Panc1 (cell line): ENCODE measurements at regions not wholly inside any gene's neighbourhood (a gene's known extent, or its start where the extent isn't known, plus 50 kb on each side); places are given as distances from the start of the nearest gene placed in this dataset.

Experiments used
- ATAC-seq: fragments of 200-7000 bp; cut with Tn5 transposase; 2 replicates; pipeline ENCODE4 v1.9.1; 2020; ENCODE audit warnings: mild to moderate bottlenecking, moderate library complexity
- BruUV-seq: library from RNA; stranded (reverse); fragments of 400-500 nt; replicated peaks from 2 replicates; lab custom pipeline; 2021; lab: Mats Ljungman, UMichigan
- CTCF ChIA-PET: fragments of 300-600 bp; sonication (Branson Sonifier 250); formaldehyde crosslinking; loops from one replicate; lab custom pipeline; 2022; ENCODE audit warnings: antibody characterized with exemption; lab: Charles Lee
- POLR2A ChIA-PET: fragments of 300-600 bp; sonication (Branson Sonifier 250); formaldehyde crosslinking; loops from one replicate; lab custom pipeline; 2022; ENCODE audit warnings: antibody characterized with exemption; lab: Charles Lee
- DNase-seq: peaks from one replicate; pipeline ENCODE4 v3.0.0-alpha.2; 2010; ENCODE audit warnings: low read depth, low spot score
- H3K27ac ChIP-seq: 2 replicates; pipeline ENCODE4 v1.5.1; 2011; ENCODE audit warnings: mild to moderate bottlenecking, low read length, inconsistent platforms
- H3K27me3 ChIP-seq: fragments of 200-500 bp; sonication (Bioruptor generic); 2 replicates; pipeline ENCODE4 v1.6.0; 2014; ENCODE audit warnings: low read length, inconsistent platforms; ENCODE audit not compliant: control insufficient read depth, insufficient read depth
- H3K36me3 ChIP-seq: fragments of 200-500 bp; sonication (Bioruptor generic); 2 replicates; pipeline ENCODE4 v1.5.1; 2014; ENCODE audit warnings: inconsistent platforms, mild to moderate bottlenecking, low read length, moderate library complexity; ENCODE audit not compliant: control insufficient read depth, insufficient read depth
- H3K4me1 ChIP-seq: 2 replicates; pipeline ENCODE4 v1.5.1; 2011; ENCODE audit warnings: inconsistent platforms, mild to moderate bottlenecking, low read length, moderate library complexity; ENCODE audit not compliant: control insufficient read depth, insufficient read depth
- H3K4me3 ChIP-seq, 2 experiments: 2 replicates each; pipeline ENCODE4 v1.5.1; 2011 to 2012; ENCODE audit warnings: low read depth in 2 of 2, low read length in 2 of 2, mild to moderate bottlenecking in 2 of 2, inconsistent platforms in 1 of 2, moderate library complexity in 1 of 2
- H3K9me3 ChIP-seq: fragments of 200-500 bp; sonication (Bioruptor generic); 2 replicates; pipeline ENCODE4 v1.5.1; 2014; ENCODE audit warnings: low read depth, mild to moderate bottlenecking, inconsistent platforms, low read length, moderate library complexity; ENCODE audit not compliant: control insufficient read depth, insufficient read depth
- POLR2AphosphoS5 ChIP-seq: IDR thresholded peaks from 2 replicates; pipeline ENCODE4 v1.6.1; 2012; ENCODE audit warnings: mild to moderate bottlenecking, low read depth, low read length, moderate library complexity
- SIN3A ChIP-seq: IDR thresholded peaks from 2 replicates; pipeline ENCODE4 v1.6.1; 2012; ENCODE audit warnings: low read depth, mild to moderate bottlenecking, low read length, moderate library complexity, borderline replicate concordance; ENCODE audit not compliant: insufficient read depth
- TCF7L2 ChIP-seq: IDR thresholded peaks from 2 replicates; pipeline ENCODE4 v1.6.1; 2011; ENCODE audit warnings: mild to moderate bottlenecking, low read depth, low read length, inconsistent platforms
- in situ Hi-C: cut with HindIII; loops from 2 replicates; pipeline ENCODE4 v1.10.0; 2016; ENCODE audit warnings: low sequenced_read_pairs, low pct_unique_long_range_greater_than_20kb
- intact Hi-C: fragments of 100-400 bp; cut with micrococcal nuclease; formaldehyde crosslinking; loops from one replicate; pipeline ENCODE4 v1.10.0; 2022; ENCODE audit not compliant: unreplicated experiment
- TF ChIP-seq, protein P1 (sequence below): fragments of 450-650 bp; IDR thresholded peaks from 2 replicates; pipeline ENCODE4 v1.5.1; 2017; ENCODE audit warnings: mild to moderate bottlenecking
- TF ChIP-seq, protein P2 (sequence below), 2 experiments: IDR thresholded peaks; 2 replicates each; pipeline ENCODE4 v1.6.1; 2011 to 2012; ENCODE audit warnings: low read depth in 2 of 2, control low read depth in 1 of 2, low read length in 1 of 2, mild to moderate bottlenecking in 1 of 2, moderate library complexity in 1 of 2; ENCODE audit not compliant: insufficient read depth in 1 of 2

- ChIA-PET POLR2A (no interaction called here), CTCF (no interaction called here)
- no peak overlapping the region for H3K4me3 ChIP-seq
- no peak overlapping the region for H3K27ac ChIP-seq
- H3K36me3 ChIP-seq = no peaks in the 10 kb centered on the region
- no TSS peak for BruUV-seq
- in situ Hi-C loops = no loop called here
- H3K9me3 ChIP-seq = no peaks in the 10 kb centered on the region
- intact Hi-C loops = no loop called here
- H3K27me3 ChIP-seq = peaks cover 8% of the 10 kb centered on the region
- TF ChIP-seq POLR2AphosphoS5 = no peak
- TF ChIP-seq, protein P1, sequence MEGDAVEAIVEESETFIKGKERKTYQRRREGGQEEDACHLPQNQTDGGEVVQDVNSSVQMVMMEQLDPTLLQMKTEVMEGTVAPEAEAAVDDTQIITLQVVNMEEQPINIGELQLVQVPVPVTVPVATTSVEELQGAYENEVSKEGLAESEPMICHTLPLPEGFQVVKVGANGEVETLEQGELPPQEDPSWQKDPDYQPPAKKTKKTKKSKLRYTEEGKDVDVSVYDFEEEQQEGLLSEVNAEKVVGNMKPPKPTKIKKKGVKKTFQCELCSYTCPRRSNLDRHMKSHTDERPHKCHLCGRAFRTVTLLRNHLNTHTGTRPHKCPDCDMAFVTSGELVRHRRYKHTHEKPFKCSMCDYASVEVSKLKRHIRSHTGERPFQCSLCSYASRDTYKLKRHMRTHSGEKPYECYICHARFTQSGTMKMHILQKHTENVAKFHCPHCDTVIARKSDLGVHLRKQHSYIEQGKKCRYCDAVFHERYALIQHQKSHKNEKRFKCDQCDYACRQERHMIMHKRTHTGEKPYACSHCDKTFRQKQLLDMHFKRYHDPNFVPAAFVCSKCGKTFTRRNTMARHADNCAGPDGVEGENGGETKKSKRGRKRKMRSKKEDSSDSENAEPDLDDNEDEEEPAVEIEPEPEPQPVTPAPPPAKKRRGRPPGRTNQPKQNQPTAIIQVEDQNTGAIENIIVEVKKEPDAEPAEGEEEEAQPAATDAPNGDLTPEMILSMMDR = no peak
- TF ChIP-seq, protein P2, sequence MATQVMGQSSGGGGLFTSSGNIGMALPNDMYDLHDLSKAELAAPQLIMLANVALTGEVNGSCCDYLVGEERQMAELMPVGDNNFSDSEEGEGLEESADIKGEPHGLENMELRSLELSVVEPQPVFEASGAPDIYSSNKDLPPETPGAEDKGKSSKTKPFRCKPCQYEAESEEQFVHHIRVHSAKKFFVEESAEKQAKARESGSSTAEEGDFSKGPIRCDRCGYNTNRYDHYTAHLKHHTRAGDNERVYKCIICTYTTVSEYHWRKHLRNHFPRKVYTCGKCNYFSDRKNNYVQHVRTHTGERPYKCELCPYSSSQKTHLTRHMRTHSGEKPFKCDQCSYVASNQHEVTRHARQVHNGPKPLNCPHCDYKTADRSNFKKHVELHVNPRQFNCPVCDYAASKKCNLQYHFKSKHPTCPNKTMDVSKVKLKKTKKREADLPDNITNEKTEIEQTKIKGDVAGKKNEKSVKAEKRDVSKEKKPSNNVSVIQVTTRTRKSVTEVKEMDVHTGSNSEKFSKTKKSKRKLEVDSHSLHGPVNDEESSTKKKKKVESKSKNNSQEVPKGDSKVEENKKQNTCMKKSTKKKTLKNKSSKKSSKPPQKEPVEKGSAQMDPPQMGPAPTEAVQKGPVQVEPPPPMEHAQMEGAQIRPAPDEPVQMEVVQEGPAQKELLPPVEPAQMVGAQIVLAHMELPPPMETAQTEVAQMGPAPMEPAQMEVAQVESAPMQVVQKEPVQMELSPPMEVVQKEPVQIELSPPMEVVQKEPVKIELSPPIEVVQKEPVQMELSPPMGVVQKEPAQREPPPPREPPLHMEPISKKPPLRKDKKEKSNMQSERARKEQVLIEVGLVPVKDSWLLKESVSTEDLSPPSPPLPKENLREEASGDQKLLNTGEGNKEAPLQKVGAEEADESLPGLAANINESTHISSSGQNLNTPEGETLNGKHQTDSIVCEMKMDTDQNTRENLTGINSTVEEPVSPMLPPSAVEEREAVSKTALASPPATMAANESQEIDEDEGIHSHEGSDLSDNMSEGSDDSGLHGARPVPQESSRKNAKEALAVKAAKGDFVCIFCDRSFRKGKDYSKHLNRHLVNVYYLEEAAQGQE (IDR thresholded peaks at IDR 0.05; ENCODE audit: insufficient read depth in 1 of 2, low read depth in 2 of 2, low read length in 1 of 2) = no peak
- TF ChIP-seq TCF7L2 = no peak
- ATAC-seq (no peak), DNase-seq (no peak)
- no peaks in the 10 kb centered on the region for H3K4me1 ChIP-seq
Observed at GRCh38 chr1:30302858-30303257, 420.5 kb downstream of the MATN1 start.

DNA sequence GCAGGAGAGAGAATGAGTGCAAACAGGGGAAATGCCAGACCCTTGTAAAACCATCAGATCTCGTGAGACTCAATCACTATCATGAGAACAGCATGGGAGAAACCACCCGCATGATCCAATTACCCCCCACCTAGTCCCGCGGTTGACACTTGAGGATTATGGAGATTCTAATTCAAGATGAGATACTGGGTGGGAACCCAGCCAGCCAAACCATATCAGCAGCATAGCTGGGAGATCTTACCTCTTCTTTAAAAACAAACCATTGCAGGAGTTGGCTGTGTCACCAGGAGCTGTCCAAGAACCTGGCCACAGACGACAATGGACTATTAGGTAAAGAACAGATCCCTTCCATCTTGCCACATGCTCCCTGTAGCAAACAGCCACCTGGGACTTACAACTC lies 422.7 kb downstream of the MATN1 start:
- Histone ChIP-seq H3K4me1 (no peaks in the 10 kb centered on the region), H3K27me3 (peaks cover 12% of the 10 kb centered on the region), H3K9me3 (no peaks in the 10 kb centered on the region), H3K27ac (no peak overlapping the region), H3K4me3 (no peak overlapping the region), H3K36me3 (no peaks in the 10 kb centered on the region)
- in situ Hi-C loops (no loop called here), intact Hi-C loops (no loop called here)
- CTCF ChIA-PET = no interaction called here
- ATAC-seq (no peak), DNase-seq (no peak)
- no peak for TF ChIP-seq TCF7L2
- TF ChIP-seq, protein P1 = no peak
- TF ChIP-seq, protein P2 (IDR thresholded peaks at IDR 0.05; ENCODE audit: insufficient read depth in 1 of 2, low read depth in 2 of 2, low read length in 1 of 2) = no peak
- no peak for TF ChIP-seq POLR2AphosphoS5
- TF ChIP-seq SIN3A = no peak
- no TSS peak for BruUV-seq
- POLR2A ChIA-PET = no interaction called here
